HepG2 (cell line): ENCODE measurements at regions not wholly inside any gene's neighbourhood (a gene's known extent, or its start where the extent isn't known, plus 50 kb on each side); places are given as distances from the start of the nearest gene placed in this dataset.

Experiments
- ATAC-seq: fragments of 200-7000 bp; cut with Tn5 transposase; 3 replicates; pipeline ENCODE4 v1.9.1; 2020; ENCODE audit warnings: mild to moderate bottlenecking, moderate library complexity
- BruUV-seq: library from RNA; stranded (reverse); fragments of 400-500 nt; replicated peaks from 2 replicates; lab custom pipeline; 2021; lab: Mats Ljungman, UMichigan
- CTCF ChIA-PET: fragments of 300-600 bp; formaldehyde crosslinking; extraction: SDS; loops from one replicate; lab custom pipeline; 2021; ENCODE audit warnings: low total read pairs, inconsistent platforms, low intra/inter-chr PET ratio; lab: Yijun Ruan, JAX
- POLR2A ChIA-PET: fragments of 350-600 bp; sonication (Branson Sonifier 250); formaldehyde crosslinking; loops from one replicate; lab custom pipeline; 2020; ENCODE audit warnings: antibody characterized with exemption, inconsistent platforms; lab: Yijun Ruan, JAX
- DNase-seq: peaks from one replicate; pipeline ENCODE4 v3.0.0-alpha.2; 2015; ENCODE audit warnings: low spot score
- FAIRE-seq: peaks from 3 replicates; lab custom pipeline; 2011; peaks lifted over from hg19 to GRCh38; lab: Jason Lieb, UNC
- H2AFZ ChIP-seq: one replicate; pipeline ENCODE4 v1.6.1; 2011; ENCODE audit warnings: low read length, inconsistent platforms
- H3K27ac ChIP-seq: fragments of 300-600 bp; 3 replicates; pipeline ENCODE4 v1.8.0; 2011; ENCODE audit warnings: mixed run types, mild to moderate bottlenecking, mixed read lengths, low read length, inconsistent platforms; ENCODE audit not compliant: insufficient read depth; ENCODE audit errors: extremely low read length
- H3K27me3 ChIP-seq, 2 experiments: fragments of 200-600 bp in 1 of 2; 2 replicates in 1 of 2; 3 replicates in 1 of 2; pipeline versions ENCODE4 v1.6.0 to v1.8.0; 2011; ENCODE audit warnings: low read length in 2 of 2, mild to moderate bottlenecking in 2 of 2, moderate library complexity in 2 of 2, inconsistent platforms in 1 of 2; ENCODE audit not compliant: insufficient read depth in 2 of 2, control insufficient read depth in 1 of 2
- H3K36me3 ChIP-seq, 2 experiments: fragments of 200-600 bp in 1 of 2; replicated peaks in 1 of 2; 2 replicates in 1 of 2; 3 replicates in 1 of 2; pipeline versions ENCODE4 v1.5.1 to v1.8.0; 2011; ENCODE audit warnings: low read length in 2 of 2, inconsistent platforms in 1 of 2; ENCODE audit not compliant: insufficient read depth in 2 of 2, control insufficient read depth in 1 of 2
- H3K4me1 ChIP-seq: 2 replicates; pipeline ENCODE4 v1.5.1; 2012; ENCODE audit warnings: low read length, inconsistent platforms; ENCODE audit not compliant: insufficient read depth
- H3K4me2 ChIP-seq: 2 replicates; pipeline ENCODE4 v1.6.0; 2011; ENCODE audit warnings: low read depth, low read length, inconsistent platforms
- H3K4me3 ChIP-seq, 3 experiments: fragments of 200-600 bp in 1 of 3; sonication (generic), shearing (Covaris generic) in 1 of 3; replicated peaks in 1 of 3; 2 replicates each; pipeline ENCODE4 v1.5.1; 2011 to 2016; ENCODE audit warnings: low read length in 3 of 3, inconsistent platforms in 2 of 3, low read depth in 2 of 3, mild to moderate bottlenecking in 2 of 3, control low read depth in 1 of 3, mixed read lengths in 1 of 3; ENCODE audit not compliant: insufficient read depth in 1 of 3
- H3K79me2 ChIP-seq: one replicate; pipeline ENCODE4 v1.6.1; 2011; ENCODE audit warnings: low read length, inconsistent platforms; ENCODE audit not compliant: insufficient read depth
- H3K9ac ChIP-seq: 2 replicates; pipeline ENCODE4 v1.6.0; 2011; ENCODE audit warnings: mild to moderate bottlenecking, low read depth, low read length, inconsistent platforms; ENCODE audit not compliant: insufficient read depth
- H3K9me3 ChIP-seq: 2 replicates; pipeline ENCODE4 v1.5.1; 2012; ENCODE audit warnings: mild to moderate bottlenecking, low read length
- H4K20me1 ChIP-seq: 2 replicates; pipeline ENCODE4 v1.6.0; 2011; ENCODE audit warnings: inconsistent platforms, mild to moderate bottlenecking, low read length, moderate library complexity; ENCODE audit not compliant: insufficient read depth
- CENPX ChIP-seq: sonication (generic); formaldehyde crosslinking; IDR thresholded peaks from 2 replicates; pipeline ENCODE4 v1.9.0; 2021; ENCODE audit warnings: mild to moderate bottlenecking, missing genetic modification reagents, moderate library complexity
- CTCF ChIP-seq: sonication (generic); formaldehyde crosslinking; IDR thresholded peaks from 2 replicates; pipeline ENCODE4 v1.5.0; 2020; ENCODE audit warnings: mild to moderate bottlenecking, missing genetic modification reagents, moderate library complexity
- STAG1 ChIP-seq: sonication (generic); formaldehyde crosslinking; IDR thresholded peaks from 2 replicates; pipeline ENCODE4 v1.4.0; 2020; ENCODE audit warnings: missing genetic modification reagents
- ZMYM2 ChIP-seq: sonication (generic); formaldehyde crosslinking; IDR thresholded peaks from 2 replicates; pipeline ENCODE4 v1.8.0; 2022; ENCODE audit warnings: mild to moderate bottlenecking, missing genetic modification reagents
- ZNF18 ChIP-seq: sonication (generic); formaldehyde crosslinking; IDR thresholded peaks from 2 replicates; pipeline ENCODE4 v1.8.0; 2022; ENCODE audit warnings: mild to moderate bottlenecking, missing genetic modification reagents; ENCODE audit not compliant: insufficient replicate concordance
- ZNF720 ChIP-seq: sonication (generic); formaldehyde crosslinking; IDR thresholded peaks from 2 replicates; pipeline ENCODE4 v1.4.0; 2020; ENCODE audit warnings: missing genetic modification reagents
- ZSCAN12 ChIP-seq: sonication (generic); formaldehyde crosslinking; IDR thresholded peaks from 2 replicates; pipeline ENCODE4 v1.9.0; 2021; ENCODE audit warnings: mild to moderate bottlenecking, missing genetic modification reagents
- WGBS: methylation state at CpG from one replicate; pipeline ENCODE4 v1.1.6; 2017; ENCODE audit warnings: low lambda C conversion rate; 5-methylcytosine and 5-hydroxymethylcytosine counted together
- in situ Hi-C: cut with HindIII; loops from 2 replicates; pipeline ENCODE4 v1.10.0; 2017; ENCODE audit warnings: low pct_unique_long_range_greater_than_20kb; ENCODE audit not compliant: extremely low pct_ligation_motif_present
- intact Hi-C: fragments of 100-400 bp; cut with micrococcal nuclease; formaldehyde crosslinking; loops from one replicate; pipeline ENCODE4 v1.10.0; 2022; ENCODE audit not compliant: unreplicated experiment
- TF ChIP-seq, protein P1 (sequence below): sonication (generic); formaldehyde crosslinking; IDR thresholded peaks from 2 replicates; pipeline ENCODE4 v1.4.0; 2020; ENCODE audit warnings: missing genetic modification reagents, borderline replicate concordance

- Histone ChIP-seq H3K79me2 (no peaks in the 10 kb centered on the region), H3K4me3 (no peak overlapping the region), H3K9me3 (no peaks in the 10 kb centered on the region), H3K27me3 (no peaks in the 10 kb centered on the region)
- ATAC-seq (no peak), FAIRE-seq (no peak)
- intact Hi-C loops, result no loop called here
- POLR2A ChIA-PET, result no interaction called here
- TF ChIP-seq ZNF18 (no peak), CENPX (CRISPR knock-in tag) (no peak), ZSCAN12 (CRISPR knock-in tag) (no peak), ZMYM2 (CRISPR knock-in tag) (no peak), ZNF720 (CRISPR knock-in tag) (no peak)
- TF ChIP-seq, all 625 proteins: peak for 0
- BruUV-seq, result no TSS peak
- Histone ChIP-seq H4K20me1 (no peaks in the 10 kb centered on the region), H2AFZ (no peak overlapping the region), H3K4me2 (no peak overlapping the region), H3K9ac (no peak overlapping the region), H3K4me1 (no peaks in the 10 kb centered on the region), H3K36me3 (no peaks in the 10 kb centered on the region), H3K27ac (no peak overlapping the region)
- no peak for DNase-seq
- in situ Hi-C loops, result no loop called here
- CTCF ChIA-PET, result no interaction called here
- 0% methylated on average over 2 of the region's 2 CpGs for WGBS
Measured at GRCh38 chr5:87069311-87069710, 198.4 kb upstream of the RASA1 start.

DNA sequence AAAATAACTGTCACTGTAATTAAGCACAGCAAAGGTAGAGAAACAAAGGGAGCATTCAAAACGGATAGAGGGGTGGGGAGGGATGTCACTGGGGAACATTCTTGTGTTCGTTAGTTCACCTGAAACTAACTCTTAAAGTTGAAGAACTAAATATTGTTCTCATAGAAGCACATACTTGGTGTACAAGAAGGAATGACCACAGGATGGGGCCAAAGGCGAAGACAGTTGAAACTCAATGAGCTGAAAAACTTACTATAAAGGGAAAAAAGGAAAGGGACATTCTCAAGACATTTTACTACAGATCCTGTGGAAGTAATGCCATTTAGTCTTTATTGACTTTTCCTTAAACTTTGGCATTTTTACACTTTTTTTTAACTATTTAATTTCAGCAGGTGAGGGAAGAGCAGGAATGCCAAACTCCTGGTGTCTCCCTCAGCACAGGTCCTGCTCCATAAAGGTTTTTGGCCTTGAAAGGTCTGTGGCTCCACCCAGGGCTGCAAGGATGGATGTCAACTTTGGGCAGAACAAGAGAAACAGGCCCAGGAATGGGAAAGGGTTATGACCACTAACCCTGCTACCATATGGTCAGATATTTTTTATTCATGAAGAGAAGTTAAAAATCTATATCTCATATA is 197.6 kb upstream of the RASA1 start:
- no peak overlapping the region for H3K4me3 ChIP-seq
- H3K4me2 ChIP-seq, result no peak overlapping the region
- intact Hi-C loops (loop anchor here (1.0 to 10.0 kb wide), 2 partner anchors 265 to 330 kb away; no protein-coding TSS in a partner anchor), in situ Hi-C loops (no loop called here)
- no TSS peak for BruUV-seq
- H3K27me3 ChIP-seq, result no peaks in the 10 kb centered on the region
- no peaks in the 10 kb centered on the region for H4K20me1 ChIP-seq
- no peaks in the 10 kb centered on the region for H3K79me2 ChIP-seq
- no peaks in the 10 kb centered on the region for H3K4me1 ChIP-seq
- CTCF ChIA-PET, result no interaction called here
- H3K36me3 ChIP-seq, result no peaks in the 10 kb centered on the region
- H3K9me3 ChIP-seq, result no peaks in the 10 kb centered on the region
- ATAC-seq, result peak; percentile 46; the same call in 1 of the 3 replicates
- H3K27ac ChIP-seq, result no peak overlapping the region
- DNase-seq, result no peak
- H3K9ac ChIP-seq, result no peak overlapping the region
- POLR2A ChIA-PET, result no interaction called here
- WGBS, result 6% methylated on average over 3 of the region's 3 CpGs
- TF ChIP-seq, protein P1, sequence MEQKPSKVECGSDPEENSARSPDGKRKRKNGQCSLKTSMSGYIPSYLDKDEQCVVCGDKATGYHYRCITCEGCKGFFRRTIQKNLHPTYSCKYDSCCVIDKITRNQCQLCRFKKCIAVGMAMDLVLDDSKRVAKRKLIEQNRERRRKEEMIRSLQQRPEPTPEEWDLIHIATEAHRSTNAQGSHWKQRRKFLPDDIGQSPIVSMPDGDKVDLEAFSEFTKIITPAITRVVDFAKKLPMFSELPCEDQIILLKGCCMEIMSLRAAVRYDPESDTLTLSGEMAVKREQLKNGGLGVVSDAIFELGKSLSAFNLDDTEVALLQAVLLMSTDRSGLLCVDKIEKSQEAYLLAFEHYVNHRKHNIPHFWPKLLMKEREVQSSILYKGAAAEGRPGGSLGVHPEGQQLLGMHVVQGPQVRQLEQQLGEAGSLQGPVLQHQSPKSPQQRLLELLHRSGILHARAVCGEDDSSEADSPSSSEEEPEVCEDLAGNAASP (CRISPR knock-in tag), result no peak
- TF ChIP-seq STAG1 (CRISPR knock-in tag) (peak; percentile 47), CTCF (CRISPR knock-in tag) (peak; percentile 35; the same call in 1 of the 2 replicates)
- H2AFZ ChIP-seq, result no peak overlapping the region
- FAIRE-seq, result no peak
